HFFc6 (cell line): ENCODE measurements at regions not wholly inside any gene's neighbourhood (a gene's known extent, or its start where the extent isn't known, plus 50 kb on each side); places are given as distances from the start of the nearest gene placed in this dataset.

ENCODE experiments used
- DNase-seq: peaks from one replicate; pipeline ENCODE4 v3.0.0-alpha.2; 2018
- H3K27ac Mint-ChIP-seq: 2 replicates; pipeline ENCODE4 v1.8.0; 2020; ENCODE audit warnings: mild to moderate bottlenecking, mixed read lengths
- H3K27me3 Mint-ChIP-seq: 2 replicates; pipeline ENCODE4 v1.8.0; 2021; ENCODE audit warnings: mild to moderate bottlenecking, moderate library complexity, mixed read lengths; ENCODE audit not compliant: insufficient read depth
- H3K36me3 Mint-ChIP-seq: 2 replicates; pipeline ENCODE4 v1.8.0; 2021; ENCODE audit warnings: low read depth, mixed read lengths
- H3K4me1 Mint-ChIP-seq: 2 replicates; pipeline ENCODE4 v1.8.0; 2020; ENCODE audit warnings: low read depth, mixed read lengths
- H3K4me3 Mint-ChIP-seq: 2 replicates; pipeline ENCODE4 v1.8.0; 2020; ENCODE audit warnings: mild to moderate bottlenecking, moderate library complexity, mixed read lengths
- H3K9me3 Mint-ChIP-seq: 2 replicates; pipeline ENCODE4 v1.8.0; 2020; ENCODE audit warnings: mild to moderate bottlenecking, mixed read lengths
- CTCF ChIP-seq: fragments of 200-600 bp; sonication (generic); IDR thresholded peaks from 2 replicates; pipeline ENCODE4 v1.5.0; 2021; ENCODE audit warnings: antibody characterized with exemption, mild to moderate bottlenecking

GRCh38 chr18:43533371-43533770 lies 256.1 kb upstream of the SYT4 start:
- no peaks in the 10 kb centered on the region for H3K27me3 Mint-ChIP-seq
- no peak for DNase-seq
- no peaks in the 10 kb centered on the region for H3K4me1 Mint-ChIP-seq
- no peak overlapping the region for H3K4me3 Mint-ChIP-seq
- H3K27ac Mint-ChIP-seq, result no peak overlapping the region
- no peak for TF ChIP-seq CTCF
- H3K36me3 Mint-ChIP-seq, result no peaks in the 10 kb centered on the region
- peaks cover 34% of the 10 kb centered on the region for H3K9me3 Mint-ChIP-seq

GRCh38 chr18:43534511-43534910 lies 257.2 kb upstream of the SYT4 start:
- no peak overlapping the region for H3K27ac Mint-ChIP-seq
- no peaks in the 10 kb centered on the region for H3K4me1 Mint-ChIP-seq
- H3K9me3 Mint-ChIP-seq, result peaks cover 27% of the 10 kb centered on the region
- DNase-seq, result no peak
- no peak for TF ChIP-seq CTCF
- no peaks in the 10 kb centered on the region for H3K36me3 Mint-ChIP-seq
- no peaks in the 10 kb centered on the region for H3K27me3 Mint-ChIP-seq
- H3K4me3 Mint-ChIP-seq, result no peak overlapping the region

- Mint-ChIP-seq H3K27me3 (no peaks in the 10 kb centered on the region), H3K27ac (no peak overlapping the region), H3K9me3 (peaks cover 23% of the 10 kb centered on the region), H3K4me3 (no peak overlapping the region), H3K36me3 (no peaks in the 10 kb centered on the region), H3K4me1 (no peaks in the 10 kb centered on the region)
- no peak for TF ChIP-seq CTCF
- DNase-seq, result no peak
Measured at GRCh38 chr18:43539862-43540261, 262.6 kb upstream of the SYT4 start.

- no peak for DNase-seq
- Mint-ChIP-seq H3K27me3 (no peaks in the 10 kb centered on the region), H3K4me3 (no peak overlapping the region), H3K4me1 (no peaks in the 10 kb centered on the region), H3K9me3 (peaks cover 15% of the 10 kb centered on the region), H3K36me3 (no peaks in the 10 kb centered on the region), H3K27ac (no peak overlapping the region)
- no peak for TF ChIP-seq CTCF
Measured at GRCh38 chr18:43542016-43542415, 264.7 kb upstream of the SYT4 start.

- Mint-ChIP-seq H3K4me1 (no peaks in the 10 kb centered on the region), H3K9me3 (peaks cover 9% of the 10 kb centered on the region), H3K27me3 (no peaks in the 10 kb centered on the region), H3K27ac (no peak overlapping the region), H3K36me3 (no peaks in the 10 kb centered on the region), H3K4me3 (no peak overlapping the region)
- DNase-seq, result no peak
- TF ChIP-seq CTCF, result no peak
Measured at GRCh38 chr18:43543236-43543635, 265.9 kb upstream of the SYT4 start.

GRCh38 chr18:43547456-43547855 lies 270.2 kb upstream of the SYT4 start:
- no peak for DNase-seq
- peaks cover 17% of the 10 kb centered on the region for H3K9me3 Mint-ChIP-seq
- H3K36me3 Mint-ChIP-seq, result no peaks in the 10 kb centered on the region
- no peak for TF ChIP-seq CTCF
- no peaks in the 10 kb centered on the region for H3K4me1 Mint-ChIP-seq
- no peaks in the 10 kb centered on the region; the same call in 1 of the 2 replicates for H3K27me3 Mint-ChIP-seq
- H3K27ac Mint-ChIP-seq, result no peak overlapping the region
- H3K4me3 Mint-ChIP-seq, result no peak overlapping the region
